HG03571 (cell line): ENCODE measurements at regions not wholly inside any gene's neighbourhood (a gene's known extent, or its start where the extent isn't known, plus 50 kb on each side); places are given as distances from the start of the nearest gene placed in this dataset.
"Not testable (repeated sequence)": the region's sequence is repeated elsewhere in the genome, so short reads cannot be mapped to it uniquely, and the experiment has no call there.

Source experiments
- ATAC-seq: cut with Tn5 transposase; IDR thresholded peaks from one replicate; pipeline ENCODE4 v1.9.1; 2021; ENCODE audit not compliant: unreplicated experiment

GRCh38 chr9:28942941-28943340, 1369.7 kb upstream of the C9orf72 start:
- no peak for ATAC-seq

GRCh38 chr9:28946648-28947047, 1373.4 kb upstream of the C9orf72 start:
- ATAC-seq = no peak

GRCh38 chr9:28951945-28952344, 1378.7 kb upstream of the C9orf72 start:
- no peak for ATAC-seq

- no peak for ATAC-seq
These were observed 1383.0 kb upstream of the C9orf72 start for GRCh38 chr9:28956116-28956880.

- no peak for ATAC-seq
These were observed 1387.3 kb upstream of the C9orf72 start for GRCh38 chr9:28960602-28961001.

GRCh38 chr9:28961623-28962022, 1388.3 kb upstream of the C9orf72 start:
- ATAC-seq = no peak

- no peak for ATAC-seq
These were observed 1393.9 kb upstream of the C9orf72 start for GRCh38 chr9:28967226-28967625.

- no peak for ATAC-seq
These were observed 1397.0 kb upstream of the C9orf72 start for GRCh38 chr9:28970241-28970654.

- no peak for ATAC-seq
These were observed 1398.6 kb upstream of the C9orf72 start for GRCh38 chr9:28971881-28972280.

- no peak for ATAC-seq
These were observed 1403.0 kb upstream of the C9orf72 start for GRCh38 chr9:28976250-28976649.

- no peak for ATAC-seq
These were observed 1403.4 kb upstream of the C9orf72 start for GRCh38 chr9:28976684-28977083.

GRCh38 chr9:28981129-28981528, 1407.8 kb upstream of the C9orf72 start:
- no peak for ATAC-seq

GRCh38 chr9:28981711-28982110, 1408.4 kb upstream of the C9orf72 start:
- no peak for ATAC-seq

- ATAC-seq = no peak
These were observed 1410.7 kb upstream of the C9orf72 start for GRCh38 chr9:28984016-28984415.

- not testable (repeated sequence) for ATAC-seq
These were observed 1416.7 kb upstream of the C9orf72 start for GRCh38 chr9:28990009-28990408.

GRCh38 chr9:28999057-28999456, 1425.8 kb upstream of the C9orf72 start:
- no peak for ATAC-seq

- no peak for ATAC-seq
These were observed 1426.5 kb upstream of the C9orf72 start for GRCh38 chr9:28999806-29000205.

GRCh38 chr9:29001006-29001405, 1427.7 kb upstream of the C9orf72 start:
- no peak for ATAC-seq

- ATAC-seq = no peak
These were observed 1431.7 kb upstream of the C9orf72 start for GRCh38 chr9:29004988-29005387.

GRCh38 chr9:29006628-29007027, 1433.3 kb upstream of the C9orf72 start:
- no peak for ATAC-seq

- ATAC-seq = no peak
These were observed 1439.6 kb upstream of the C9orf72 start for GRCh38 chr9:29012911-29013310.

GRCh38 chr9:29021632-29022031, 1448.4 kb upstream of the C9orf72 start:
- no peak for ATAC-seq

GRCh38 chr9:29038332-29038731, 1465.1 kb upstream of the C9orf72 start:
- ATAC-seq = no peak
